ENCODE measurements at regions not wholly inside any gene's neighbourhood (a gene's known extent, or its start where the extent isn't known, plus 50 kb on each side); places are given as distances from the start of the nearest gene placed in this dataset.

DNA sequence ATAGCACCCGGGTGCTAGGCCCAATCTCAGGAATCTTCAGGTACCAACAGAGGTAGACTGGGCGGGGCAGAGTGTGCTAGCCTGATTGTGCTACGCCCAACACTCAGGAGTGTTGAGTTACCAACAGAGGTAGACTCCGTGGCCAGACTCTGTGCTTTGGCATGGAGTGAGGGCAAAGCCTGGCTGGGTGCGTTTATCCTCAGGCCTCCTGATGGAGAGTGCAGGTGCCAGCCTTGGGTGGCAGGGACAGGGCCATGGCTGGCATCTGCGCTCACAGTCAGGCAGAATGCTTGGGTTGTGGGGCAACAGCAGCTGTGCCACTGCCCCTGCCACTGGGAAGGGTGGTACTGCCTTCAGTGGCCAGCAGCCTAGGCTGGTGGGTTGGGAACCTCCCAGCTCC is 111.6 kb downstream of the NEUROD6 start:
- Mint-ChIP-seq H3K36me3 (no peaks in the 10 kb centered on the region), H3K4me3 (no peak overlapping the region), H3K27ac (no peak overlapping the region), H3K9me3 (peaks cover 4 to 31% (median 14%) of the 10 kb centered on the region in 3 donors), H3K4me1 (no peaks in the 10 kb centered on the region), H3K27me3 (no peaks in the 10 kb centered on the region)
- no peaks in the 10 kb centered on the region for H3K36me3 ChIP-seq (ENCODE audit: control insufficient read depth in 2 of 2, extremely low read depth in 1 of 2, insufficient read depth in 1 of 2, low read length in 1 of 2)
- H3K27ac ChIP-seq (ENCODE audit: low read length): no peak overlapping the region
- no peak for DNase-seq
- 82% methylated on average over 5 of the region's 6 CpGs for WGBS (ENCODE audit: insufficient coverage)
- H3K4me3 ChIP-seq (ENCODE audit: control insufficient read depth in 1 of 2, extremely low read depth in 1 of 2, low read length in 1 of 2): no peak overlapping the region
- CTCF ChIA-PET: no interaction called here
- H3K9me3 ChIP-seq: no peaks in the 10 kb centered on the region
- POLR2A ChIA-PET: no interaction called here
- peaks cover 0 to 6% of the 10 kb centered on the region in 2 experiments for H3K27me3 ChIP-seq (replicated peaks in 1 of 2; ENCODE audit: control insufficient read depth in 2 of 2, extremely low read depth in 1 of 2, insufficient read depth in 2 of 2, low read length in 1 of 2)
- no peak for ATAC-seq (replicated peaks in 1 of 4)
- no peaks in the 10 kb centered on the region for H3K4me1 ChIP-seq (ENCODE audit: control insufficient read depth in 1 of 2, extremely low read depth in 1 of 2, insufficient read depth in 2 of 2, low read length in 2 of 2)

DNA sequence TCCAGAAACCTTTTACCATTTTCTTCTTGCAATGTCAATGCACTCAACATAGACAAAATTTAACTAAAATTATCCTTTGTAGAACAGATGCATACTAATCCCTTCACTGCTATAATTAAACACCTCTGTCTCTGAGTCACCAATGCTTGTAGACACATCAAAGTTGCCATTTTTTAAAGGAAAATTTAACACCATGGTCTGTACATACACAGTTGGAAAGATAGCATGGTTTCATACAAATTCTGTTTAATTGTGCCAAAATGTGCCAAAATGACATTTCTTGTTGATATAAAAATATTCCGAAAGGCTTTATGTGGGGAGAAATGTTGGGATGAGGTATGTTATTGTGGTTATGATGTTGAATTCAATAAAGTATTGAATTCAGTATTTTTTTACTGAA is 125.8 kb downstream of the NEUROD6 start:
- no peaks in the 10 kb centered on the region for H3K36me3 Mint-ChIP-seq
- no peak overlapping the region for H3K4me3 ChIP-seq (ENCODE audit: control insufficient read depth in 1 of 2, extremely low read depth in 1 of 2, low read length in 1 of 2)
- no peaks in the 10 kb centered on the region for H3K27me3 ChIP-seq (replicated peaks in 1 of 2; ENCODE audit: control insufficient read depth in 2 of 2, extremely low read depth in 1 of 2, insufficient read depth in 2 of 2, low read length in 1 of 2)
- H3K4me3 Mint-ChIP-seq: no peak overlapping the region
- ATAC-seq (replicated peaks in 1 of 4) (no peak), DNase-seq (no peak)
- H3K27me3 Mint-ChIP-seq: peaks cover 0 to 5% of the 10 kb centered on the region in 2 donors
- no peaks in the 10 kb centered on the region for H3K36me3 ChIP-seq (ENCODE audit: control insufficient read depth in 2 of 2, extremely low read depth in 1 of 2, insufficient read depth in 1 of 2, low read length in 1 of 2)
- no peaks in the 10 kb centered on the region for H3K4me1 ChIP-seq (ENCODE audit: control insufficient read depth in 1 of 2, extremely low read depth in 1 of 2, insufficient read depth in 2 of 2, low read length in 2 of 2)
- peaks cover 0 to 3% (median 1%) of the 10 kb centered on the region in 3 donors for H3K9me3 Mint-ChIP-seq
- no peak overlapping the region for H3K27ac Mint-ChIP-seq
- ChIA-PET POLR2A (no interaction called here), CTCF (no interaction called here)
- no peaks in the 10 kb centered on the region for H3K4me1 Mint-ChIP-seq
- no peaks in the 10 kb centered on the region for H3K9me3 ChIP-seq
- no peak overlapping the region for H3K27ac ChIP-seq (ENCODE audit: low read length)
- WGBS (ENCODE audit: insufficient coverage): no CpG with 5 or more reads among the region's 1 CpG

DNA sequence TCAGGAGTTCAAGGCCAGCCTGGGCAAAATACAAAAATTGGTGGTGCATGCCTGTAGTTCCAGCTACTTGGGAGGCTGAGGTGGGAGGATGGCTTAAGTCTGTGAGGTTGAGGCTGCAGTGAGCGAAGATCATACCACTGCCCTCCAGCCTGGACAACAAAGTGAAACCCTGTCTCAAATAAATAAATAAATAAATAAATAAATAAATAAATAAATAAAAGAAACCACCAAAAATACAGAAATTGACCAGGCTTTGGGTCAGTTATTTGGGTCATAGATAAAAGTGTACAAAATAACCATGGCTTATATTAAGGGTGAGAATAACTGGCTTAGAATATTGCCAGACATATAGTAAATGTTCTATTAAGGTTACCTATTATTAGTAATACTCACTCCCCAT is 129.2 kb downstream of the NEUROD6 start:
- H3K27ac ChIP-seq (ENCODE audit: low read length): no peak overlapping the region
- ChIA-PET POLR2A (no interaction called here), CTCF (no interaction called here)
- DNase-seq: no peak
- no peak for ATAC-seq (replicated peaks in 1 of 4)
- no peak overlapping the region for H3K27ac Mint-ChIP-seq
- H3K4me1 Mint-ChIP-seq: no peaks in the 10 kb centered on the region
- H3K9me3 Mint-ChIP-seq: no peaks in the 10 kb centered on the region
- no peak overlapping the region for H3K4me3 ChIP-seq (ENCODE audit: control insufficient read depth in 1 of 2, extremely low read depth in 1 of 2, low read length in 1 of 2)
- H3K36me3 Mint-ChIP-seq: no peaks in the 10 kb centered on the region
- H3K9me3 ChIP-seq: no peaks in the 10 kb centered on the region
- H3K27me3 ChIP-seq (replicated peaks in 1 of 2; ENCODE audit: control insufficient read depth in 2 of 2, extremely low read depth in 1 of 2, insufficient read depth in 2 of 2, low read length in 1 of 2): no peaks in the 10 kb centered on the region
- H3K27me3 Mint-ChIP-seq: peaks cover 1 to 2% of the 10 kb centered on the region in 2 donors
- no peaks in the 10 kb centered on the region for H3K36me3 ChIP-seq (ENCODE audit: control insufficient read depth in 2 of 2, extremely low read depth in 1 of 2, insufficient read depth in 1 of 2, low read length in 1 of 2)
- no peaks in the 10 kb centered on the region for H3K4me1 ChIP-seq (ENCODE audit: control insufficient read depth in 1 of 2, extremely low read depth in 1 of 2, insufficient read depth in 2 of 2, low read length in 2 of 2)
- no CpG with 5 or more reads among the region's 1 CpG for WGBS (ENCODE audit: insufficient coverage)
- H3K4me3 Mint-ChIP-seq: no peak overlapping the region

DNA sequence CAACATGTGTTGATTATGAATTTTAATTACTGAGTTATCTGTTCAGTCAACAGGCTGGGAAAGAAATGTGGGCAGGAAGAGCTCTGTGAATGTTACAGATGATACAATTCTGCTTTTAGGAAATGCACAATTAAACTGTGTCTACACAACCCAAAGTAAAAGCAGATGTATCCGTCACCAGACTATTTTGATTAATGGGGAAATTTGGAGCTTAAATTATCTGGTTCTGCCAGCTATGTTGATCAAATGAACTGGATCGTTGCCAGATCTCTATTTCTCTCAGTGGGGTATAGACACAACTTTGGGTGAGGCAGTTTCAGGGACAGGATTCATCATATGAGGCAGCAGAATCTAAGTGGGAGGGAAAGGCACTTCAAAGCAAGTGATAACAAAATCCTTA is 136.5 kb downstream of the NEUROD6 start:
- ChIA-PET POLR2A (interaction anchor here in 1 of 2 donors (0.6 kb wide), 1 partner anchor 16 kb away, joined by 3 read pairs; no protein-coding TSS in a partner anchor), CTCF (interaction anchor here in 1 of 2 donors (0.6 kb wide), 1 partner anchor 81 kb away, joined by 4 read pairs; no protein-coding TSS in a partner anchor)
- no peak overlapping the region for H3K4me3 Mint-ChIP-seq
- DNase-seq (no peak), ATAC-seq (replicated peaks in 1 of 4) (no peak)
- Histone ChIP-seq H3K4me1 (ENCODE audit: control insufficient read depth in 1 of 2, extremely low read depth in 1 of 2, insufficient read depth in 2 of 2, low read length in 2 of 2) (no peaks in the 10 kb centered on the region), H3K27me3 (replicated peaks in 1 of 2; ENCODE audit: control insufficient read depth in 2 of 2, extremely low read depth in 1 of 2, insufficient read depth in 2 of 2, low read length in 1 of 2) (no peaks in the 10 kb centered on the region), H3K27ac (ENCODE audit: low read length) (no peak overlapping the region), H3K9me3 (no peaks in the 10 kb centered on the region), H3K36me3 (ENCODE audit: control insufficient read depth in 2 of 2, extremely low read depth in 1 of 2, insufficient read depth in 1 of 2, low read length in 1 of 2) (no peaks in the 10 kb centered on the region), H3K4me3 (ENCODE audit: control insufficient read depth in 1 of 2, extremely low read depth in 1 of 2, low read length in 1 of 2) (no peak overlapping the region)
- peaks cover 0 to 2% of the 10 kb centered on the region in 2 donors for H3K27me3 Mint-ChIP-seq
- no peak overlapping the region for H3K27ac Mint-ChIP-seq
- H3K36me3 Mint-ChIP-seq: no peaks in the 10 kb centered on the region
- no peaks in the 10 kb centered on the region for H3K4me1 Mint-ChIP-seq
- peaks cover 0 to 11% (median 4%) of the 10 kb centered on the region in 3 donors for H3K9me3 Mint-ChIP-seq
- WGBS (ENCODE audit: insufficient coverage): 75% methylated on average over 2 of the region's 2 CpGs

DNA sequence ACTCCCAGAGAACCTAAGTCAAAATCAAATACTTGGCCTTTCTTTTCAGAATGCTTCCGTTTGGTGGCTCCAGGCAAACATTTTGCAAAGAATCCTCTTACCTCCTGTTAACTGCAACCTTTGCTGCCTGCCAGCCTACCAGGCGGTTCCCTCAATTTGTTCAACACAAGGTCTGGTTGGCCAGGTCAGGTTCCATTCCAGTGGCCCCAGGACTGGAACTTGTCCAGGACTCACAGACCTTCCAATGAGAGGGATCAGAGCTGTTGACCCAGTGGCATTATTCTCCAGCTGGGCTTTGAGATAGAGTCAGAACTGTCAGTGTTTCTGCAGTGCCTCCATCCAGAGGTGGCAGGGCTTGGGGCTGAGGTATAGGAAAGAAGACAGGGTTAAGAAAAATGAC is 137.0 kb downstream of the NEUROD6 start:
- no peak overlapping the region for H3K27ac ChIP-seq (ENCODE audit: low read length)
- POLR2A ChIA-PET: no interaction called here

DNA sequence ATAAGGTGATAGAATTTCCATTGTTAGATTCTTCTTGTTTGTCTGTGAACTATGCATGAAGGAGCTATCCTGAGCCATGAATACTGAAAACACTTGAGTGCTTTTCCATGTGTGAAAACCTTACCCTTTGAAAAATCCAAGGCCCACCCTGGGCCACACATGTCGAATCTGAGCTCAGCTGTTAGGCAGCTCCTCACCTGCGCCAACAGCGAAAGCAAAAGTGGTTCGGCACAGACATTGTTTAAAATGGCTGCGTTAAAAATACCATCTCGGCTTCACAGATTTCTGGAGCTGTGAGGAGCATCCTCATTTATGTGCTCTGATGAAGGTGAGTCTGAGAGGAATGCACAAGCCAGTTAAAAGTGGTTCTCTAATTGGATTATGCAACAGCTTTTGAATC is 137.7 kb downstream of the NEUROD6 start:
- Mint-ChIP-seq H3K27ac (no peak overlapping the region), H3K27me3 (peaks cover 0 to 2% of the 10 kb centered on the region in 2 donors), H3K36me3 (no peaks in the 10 kb centered on the region), H3K4me3 (no peak overlapping the region), H3K4me1 (no peaks in the 10 kb centered on the region), H3K9me3 (peaks cover 0 to 11% (median 4%) of the 10 kb centered on the region in 3 donors)
- DNase-seq (no peak), ATAC-seq (replicated peaks in 1 of 4) (no peak)
- Histone ChIP-seq H3K9me3 (no peaks in the 10 kb centered on the region), H3K4me1 (ENCODE audit: control insufficient read depth in 1 of 2, extremely low read depth in 1 of 2, insufficient read depth in 2 of 2, low read length in 2 of 2) (no peaks in the 10 kb centered on the region), H3K27me3 (replicated peaks in 1 of 2; ENCODE audit: control insufficient read depth in 2 of 2, extremely low read depth in 1 of 2, insufficient read depth in 2 of 2, low read length in 1 of 2) (no peaks in the 10 kb centered on the region), H3K27ac (ENCODE audit: low read length) (no peak overlapping the region), H3K4me3 (ENCODE audit: control insufficient read depth in 1 of 2, extremely low read depth in 1 of 2, low read length in 1 of 2) (no peak overlapping the region), H3K36me3 (ENCODE audit: control insufficient read depth in 2 of 2, extremely low read depth in 1 of 2, insufficient read depth in 1 of 2, low read length in 1 of 2) (no peaks in the 10 kb centered on the region)
- ChIA-PET POLR2A (no interaction called here), CTCF (no interaction called here)
- WGBS (ENCODE audit: insufficient coverage): 90% methylated on average over 6 of the region's 6 CpGs

More for the DNA sequence above, 137.0 kb downstream of the NEUROD6 start:
- H3K36me3 Mint-ChIP-seq: no peaks in the 10 kb centered on the region
- 43% methylated on average over 2 of the region's 2 CpGs for WGBS (ENCODE audit: insufficient coverage)
- H3K4me3 ChIP-seq (ENCODE audit: control insufficient read depth in 1 of 2, extremely low read depth in 1 of 2, low read length in 1 of 2): no peak overlapping the region
- CTCF ChIA-PET: interaction anchor here in 1 of 2 donors (0.6 kb wide), 1 partner anchor 81 kb away, joined by 4 read pairs; no protein-coding TSS in a partner anchor
- ATAC-seq (replicated peaks in 1 of 4) (no peak), DNase-seq (no peak)
- no peak overlapping the region for H3K27ac Mint-ChIP-seq
- no peaks in the 10 kb centered on the region for H3K9me3 ChIP-seq
- H3K4me3 Mint-ChIP-seq: no peak overlapping the region
- H3K27me3 Mint-ChIP-seq: peaks cover 0 to 2% of the 10 kb centered on the region in 2 donors
- H3K9me3 Mint-ChIP-seq: peaks cover 0 to 11% (median 4%) of the 10 kb centered on the region in 3 donors
- H3K4me1 Mint-ChIP-seq: no peaks in the 10 kb centered on the region
- no peaks in the 10 kb centered on the region for H3K4me1 ChIP-seq (ENCODE audit: control insufficient read depth in 1 of 2, extremely low read depth in 1 of 2, insufficient read depth in 2 of 2, low read length in 2 of 2)
- no peaks in the 10 kb centered on the region for H3K27me3 ChIP-seq (replicated peaks in 1 of 2; ENCODE audit: control insufficient read depth in 2 of 2, extremely low read depth in 1 of 2, insufficient read depth in 2 of 2, low read length in 1 of 2)
- H3K36me3 ChIP-seq (ENCODE audit: control insufficient read depth in 2 of 2, extremely low read depth in 1 of 2, insufficient read depth in 1 of 2, low read length in 1 of 2): no peaks in the 10 kb centered on the region

DNA sequence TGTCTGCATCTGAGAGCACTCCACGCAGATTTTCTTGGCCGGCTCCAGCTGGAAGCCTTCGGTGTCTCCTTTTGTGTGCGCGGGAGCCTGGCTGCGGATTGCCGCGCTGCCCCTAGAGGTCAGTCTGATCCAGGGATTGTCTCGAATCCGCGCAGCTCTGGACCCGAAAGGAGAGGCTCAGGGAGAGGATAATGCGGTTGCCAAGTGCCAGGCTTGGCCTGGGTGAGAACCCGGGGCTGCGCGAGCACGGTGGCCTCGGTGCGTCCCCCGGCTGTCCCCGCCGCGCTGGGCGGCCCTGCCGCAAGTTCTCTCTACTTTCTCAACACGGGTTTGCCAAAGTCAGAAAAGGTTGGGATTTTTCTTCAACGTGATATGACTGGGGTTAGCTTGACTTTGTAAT is 140.9 kb downstream of the ADCYAP1R1 start:
- H3K4me1 ChIP-seq (ENCODE audit: control insufficient read depth in 1 of 2, extremely low read depth in 1 of 2, insufficient read depth in 2 of 2, low read length in 2 of 2): no peaks in the 10 kb centered on the region
- H3K36me3 Mint-ChIP-seq: no peaks in the 10 kb centered on the region
- no peak overlapping the region for H3K4me3 ChIP-seq (ENCODE audit: control insufficient read depth in 1 of 2, extremely low read depth in 1 of 2, low read length in 1 of 2)
- 11% methylated on average over 24 of the region's 27 CpGs for WGBS (ENCODE audit: insufficient coverage)
- no peak overlapping the region for H3K27ac Mint-ChIP-seq
- H3K27me3 ChIP-seq (replicated peaks in 1 of 2; ENCODE audit: control insufficient read depth in 2 of 2, extremely low read depth in 1 of 2, insufficient read depth in 2 of 2, low read length in 1 of 2): peaks cover 0 to 10% of the 10 kb centered on the region in 2 experiments
- no peak overlapping the region for H3K27ac ChIP-seq (ENCODE audit: low read length)
- ChIA-PET CTCF (no interaction called here), POLR2A (no interaction called here)
- ATAC-seq (replicated peaks in 1 of 4) (no peak), DNase-seq (no peak)
- H3K9me3 Mint-ChIP-seq: peaks cover 0 to 5% (median 0%) of the 10 kb centered on the region in 3 donors
- peaks cover 18 to 29% of the 10 kb centered on the region in 2 donors for H3K27me3 Mint-ChIP-seq
- no peaks in the 10 kb centered on the region for H3K36me3 ChIP-seq (ENCODE audit: control insufficient read depth in 2 of 2, extremely low read depth in 1 of 2, insufficient read depth in 1 of 2, low read length in 1 of 2)
- H3K4me3 Mint-ChIP-seq: no peak overlapping the region
- no peaks in the 10 kb centered on the region for H3K4me1 Mint-ChIP-seq
- H3K9me3 ChIP-seq: no peaks in the 10 kb centered on the region

Data from T-cell (primary cell).